HL-60 (cell line): ENCODE measurements at regions not wholly inside any gene's neighbourhood (a gene's known extent, or its start where the extent isn't known, plus 50 kb on each side); places are given as distances from the start of the nearest gene placed in this dataset.

Source experiments
- DNase-seq, 2 experiments: peaks; one replicate each; pipeline ENCODE4 v3.0.0-alpha.2; 2010 to 2020; ENCODE audit warnings: low read depth in 1 of 2, low spot score in 1 of 2
- H3K27ac ChIP-seq: fragments of 250-450 bp; sonication (Bioruptor Pico); replicated peaks from 2 replicates; pipeline ENCODE4 v1.5.1; 2020; ENCODE audit warnings: mild to moderate bottlenecking, moderate library complexity
- H3K27me3 ChIP-seq: fragments of 250-450 bp; sonication (Bioruptor Pico); 2 replicates; pipeline ENCODE4 v1.5.1; 2021; ENCODE audit warnings: mild to moderate bottlenecking, moderate library complexity; ENCODE audit not compliant: insufficient read depth, poor library complexity, severe bottlenecking
- H3K4me3 ChIP-seq: replicated peaks from 2 replicates; pipeline ENCODE4 v1.5.1; 2011; ENCODE audit warnings: mild to moderate bottlenecking, control low read depth, low read length; ENCODE audit not compliant: insufficient read depth
- GABPA ChIP-seq: IDR thresholded peaks from 2 replicates; pipeline ENCODE4 v1.6.1; 2012; ENCODE audit warnings: low read depth
- POLR2AphosphoS5 ChIP-seq: IDR thresholded peaks from 2 replicates; pipeline ENCODE4 v1.6.1; 2012; ENCODE audit warnings: low read depth
- SPI1 ChIP-seq: IDR thresholded peaks from 2 replicates; pipeline ENCODE4 v1.6.1; 2012; ENCODE audit warnings: low read depth, mild to moderate bottlenecking, borderline replicate concordance
- TF ChIP-seq, protein P1 (sequence below): IDR thresholded peaks from one replicate; pipeline ENCODE4 v1.5.1; 2011; ENCODE audit warnings: low read length, control low read depth, inconsistent platforms; ENCODE audit not compliant: insufficient read depth
- TF ChIP-seq, protein P2 (sequence below): IDR thresholded peaks from 2 replicates; pipeline ENCODE4 v1.6.1; 2012; ENCODE audit warnings: low read depth; ENCODE audit not compliant: insufficient replicate concordance

DNA sequence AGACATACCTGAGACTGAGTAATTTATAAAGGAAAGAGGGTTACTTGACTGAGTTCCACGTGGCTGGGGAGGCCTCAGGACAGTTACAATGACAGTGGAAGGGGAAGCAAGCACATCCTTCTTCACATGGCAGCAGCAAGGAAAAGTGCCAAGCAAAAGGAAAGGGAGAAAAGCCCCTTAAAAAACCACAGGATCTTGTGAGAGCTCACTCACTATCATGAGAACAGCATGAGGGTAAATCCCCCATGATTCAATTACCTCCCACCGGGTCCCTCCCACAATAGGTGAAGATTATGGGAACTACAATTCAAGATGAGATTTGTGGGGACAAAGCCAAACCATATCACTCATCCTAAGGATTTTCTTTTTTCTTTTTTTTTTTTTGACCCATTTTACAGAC is 177.8 kb upstream of the EEA1 start:
- Histone ChIP-seq H3K27me3 (no peaks in the 10 kb centered on the region), H3K27ac (no peak overlapping the region), H3K4me3 (no peak overlapping the region)
- no peak for DNase-seq
- TF ChIP-seq GABPA = no peak
- TF ChIP-seq, protein P1, sequence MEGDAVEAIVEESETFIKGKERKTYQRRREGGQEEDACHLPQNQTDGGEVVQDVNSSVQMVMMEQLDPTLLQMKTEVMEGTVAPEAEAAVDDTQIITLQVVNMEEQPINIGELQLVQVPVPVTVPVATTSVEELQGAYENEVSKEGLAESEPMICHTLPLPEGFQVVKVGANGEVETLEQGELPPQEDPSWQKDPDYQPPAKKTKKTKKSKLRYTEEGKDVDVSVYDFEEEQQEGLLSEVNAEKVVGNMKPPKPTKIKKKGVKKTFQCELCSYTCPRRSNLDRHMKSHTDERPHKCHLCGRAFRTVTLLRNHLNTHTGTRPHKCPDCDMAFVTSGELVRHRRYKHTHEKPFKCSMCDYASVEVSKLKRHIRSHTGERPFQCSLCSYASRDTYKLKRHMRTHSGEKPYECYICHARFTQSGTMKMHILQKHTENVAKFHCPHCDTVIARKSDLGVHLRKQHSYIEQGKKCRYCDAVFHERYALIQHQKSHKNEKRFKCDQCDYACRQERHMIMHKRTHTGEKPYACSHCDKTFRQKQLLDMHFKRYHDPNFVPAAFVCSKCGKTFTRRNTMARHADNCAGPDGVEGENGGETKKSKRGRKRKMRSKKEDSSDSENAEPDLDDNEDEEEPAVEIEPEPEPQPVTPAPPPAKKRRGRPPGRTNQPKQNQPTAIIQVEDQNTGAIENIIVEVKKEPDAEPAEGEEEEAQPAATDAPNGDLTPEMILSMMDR = no peak

DNA sequence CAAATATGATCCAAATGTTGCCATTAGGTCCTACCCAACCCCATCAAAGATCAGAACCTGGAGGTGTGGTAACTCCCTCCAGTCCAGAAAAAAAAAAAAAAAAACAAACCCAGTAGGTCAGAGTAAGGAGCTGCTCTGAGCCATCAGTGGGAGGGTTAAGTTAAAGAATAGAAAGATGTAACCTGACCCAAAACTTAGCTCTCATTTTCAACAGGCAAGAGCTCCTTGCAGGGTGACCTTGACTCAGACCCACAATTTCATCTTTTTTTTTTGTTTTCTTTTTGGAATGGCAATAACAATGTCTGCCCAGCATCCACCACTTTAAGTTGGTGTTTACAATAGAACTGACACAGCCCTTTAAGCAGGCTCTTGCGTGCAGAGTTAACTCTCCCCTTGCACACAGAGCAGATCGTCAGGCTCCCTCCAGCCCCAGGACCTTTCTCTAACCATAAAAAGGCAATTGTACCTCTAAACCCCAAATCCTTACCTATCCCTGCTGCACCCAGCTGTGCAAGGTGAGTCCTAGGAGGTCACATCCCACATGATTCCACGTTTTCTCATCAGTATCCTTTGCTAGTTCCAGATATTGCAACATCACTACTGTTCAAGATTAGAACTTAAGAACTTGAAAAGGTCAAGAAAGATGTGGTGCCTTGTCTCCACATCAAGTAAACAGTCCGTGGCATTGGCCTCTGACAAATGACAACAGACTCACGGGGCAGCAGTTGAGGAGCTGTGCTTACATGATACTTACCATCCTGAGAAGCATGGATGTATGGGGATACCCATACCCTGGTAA is 178.6 kb upstream of the EEA1 start:
- no peaks in the 10 kb centered on the region for H3K27me3 ChIP-seq
- no peak overlapping the region for H3K4me3 ChIP-seq
- TF ChIP-seq GABPA (no peak), POLR2AphosphoS5 (no peak), SPI1 (no peak)
- TF ChIP-seq, protein P1 = no peak
- TF ChIP-seq, protein P2, sequence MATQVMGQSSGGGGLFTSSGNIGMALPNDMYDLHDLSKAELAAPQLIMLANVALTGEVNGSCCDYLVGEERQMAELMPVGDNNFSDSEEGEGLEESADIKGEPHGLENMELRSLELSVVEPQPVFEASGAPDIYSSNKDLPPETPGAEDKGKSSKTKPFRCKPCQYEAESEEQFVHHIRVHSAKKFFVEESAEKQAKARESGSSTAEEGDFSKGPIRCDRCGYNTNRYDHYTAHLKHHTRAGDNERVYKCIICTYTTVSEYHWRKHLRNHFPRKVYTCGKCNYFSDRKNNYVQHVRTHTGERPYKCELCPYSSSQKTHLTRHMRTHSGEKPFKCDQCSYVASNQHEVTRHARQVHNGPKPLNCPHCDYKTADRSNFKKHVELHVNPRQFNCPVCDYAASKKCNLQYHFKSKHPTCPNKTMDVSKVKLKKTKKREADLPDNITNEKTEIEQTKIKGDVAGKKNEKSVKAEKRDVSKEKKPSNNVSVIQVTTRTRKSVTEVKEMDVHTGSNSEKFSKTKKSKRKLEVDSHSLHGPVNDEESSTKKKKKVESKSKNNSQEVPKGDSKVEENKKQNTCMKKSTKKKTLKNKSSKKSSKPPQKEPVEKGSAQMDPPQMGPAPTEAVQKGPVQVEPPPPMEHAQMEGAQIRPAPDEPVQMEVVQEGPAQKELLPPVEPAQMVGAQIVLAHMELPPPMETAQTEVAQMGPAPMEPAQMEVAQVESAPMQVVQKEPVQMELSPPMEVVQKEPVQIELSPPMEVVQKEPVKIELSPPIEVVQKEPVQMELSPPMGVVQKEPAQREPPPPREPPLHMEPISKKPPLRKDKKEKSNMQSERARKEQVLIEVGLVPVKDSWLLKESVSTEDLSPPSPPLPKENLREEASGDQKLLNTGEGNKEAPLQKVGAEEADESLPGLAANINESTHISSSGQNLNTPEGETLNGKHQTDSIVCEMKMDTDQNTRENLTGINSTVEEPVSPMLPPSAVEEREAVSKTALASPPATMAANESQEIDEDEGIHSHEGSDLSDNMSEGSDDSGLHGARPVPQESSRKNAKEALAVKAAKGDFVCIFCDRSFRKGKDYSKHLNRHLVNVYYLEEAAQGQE = no peak
- DNase-seq = no peak
- no peak overlapping the region for H3K27ac ChIP-seq

DNA sequence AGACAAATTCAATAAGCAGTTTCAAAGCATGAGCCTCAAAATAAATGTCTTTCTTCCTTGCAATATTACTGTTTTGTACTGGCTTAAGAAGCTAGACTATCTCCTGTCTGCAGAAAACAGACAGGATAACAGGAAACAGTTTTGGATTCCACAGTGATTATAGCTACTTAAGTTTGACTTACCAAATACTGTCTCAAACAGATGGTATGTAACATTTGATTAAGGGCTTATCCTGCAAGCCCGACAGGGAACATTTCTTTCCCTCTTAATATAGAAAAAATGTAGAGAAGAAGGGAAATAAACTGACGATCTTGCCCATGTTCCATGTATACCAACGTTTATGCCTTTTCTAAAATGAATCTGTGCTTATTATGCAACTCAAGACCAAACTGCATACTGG is 179.9 kb upstream of the EEA1 start:
- H3K4me3 ChIP-seq = no peak overlapping the region
- no peak overlapping the region for H3K27ac ChIP-seq
- no peak for DNase-seq
- no peaks in the 10 kb centered on the region for H3K27me3 ChIP-seq
- TF ChIP-seq, protein P1 = no peak

DNA sequence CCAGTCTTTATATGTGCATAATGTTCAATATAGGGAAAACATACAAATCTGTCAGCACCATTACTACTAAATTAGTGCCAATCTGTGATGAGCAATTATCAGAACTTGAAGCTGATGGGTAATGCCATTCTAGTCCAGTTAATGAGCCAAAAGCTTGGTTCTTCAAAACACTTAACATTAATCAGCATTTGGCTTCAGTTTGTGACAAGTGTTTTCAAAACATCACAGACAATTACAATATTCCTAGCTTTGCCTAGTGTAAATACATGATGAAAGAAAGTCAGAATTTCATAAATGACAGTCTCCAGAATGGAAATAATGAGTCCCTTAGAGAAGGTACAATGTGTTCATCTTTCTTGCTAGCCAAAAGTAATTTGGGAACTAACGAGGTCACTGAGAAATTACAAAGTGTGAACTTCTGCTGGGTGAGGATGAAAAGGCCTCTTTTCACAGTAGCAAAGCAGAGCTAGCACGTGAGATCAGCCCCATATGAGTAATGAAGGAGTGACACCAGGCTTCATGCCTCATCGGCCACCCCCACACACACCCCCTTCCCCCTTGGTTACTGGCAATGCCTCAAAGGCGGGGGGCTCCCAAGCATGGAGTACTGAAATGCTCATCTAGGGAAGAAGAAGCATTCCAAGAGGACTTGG is 180.6 kb upstream of the EEA1 start:
- no peak for DNase-seq
- Histone ChIP-seq H3K27ac (no peak overlapping the region), H3K4me3 (no peak overlapping the region), H3K27me3 (no peaks in the 10 kb centered on the region)
- no peak for TF ChIP-seq GABPA
- TF ChIP-seq POLR2AphosphoS5 = no peak
- TF ChIP-seq, protein P1 = no peak
- TF ChIP-seq, protein P2 = no peak
- no peak for TF ChIP-seq SPI1
